Activated CD4-positive, alpha-beta T cell treated with anti-CD3 and anti-CD28 coated beads for 36 hours (primary cell): ENCODE measurements at regions not wholly inside any gene's neighbourhood (a gene's known extent, or its start where the extent isn't known, plus 50 kb on each side); places are given as distances from the start of the nearest gene placed in this dataset.

Source experiments
- ATAC-seq: fragments of 200-7000 bp; cut with Tn5 transposase; one replicate; pipeline ENCODE4 v1.10.0; 2021; ENCODE audit warnings: mild to moderate bottlenecking, moderate library complexity
- CTCF ChIA-PET: fragments of 350-600 bp; sonication (Branson Sonifier 250); formaldehyde crosslinking; loops from one replicate; lab custom pipeline; 2021; ENCODE audit warnings: antibody characterized with exemption; lab: Charles Lee
- POLR2A ChIA-PET: fragments of 350-600 bp; sonication (Branson Sonifier 250); formaldehyde crosslinking; loops from one replicate; lab custom pipeline; 2021; ENCODE audit warnings: antibody characterized with exemption, inconsistent platforms; lab: Charles Lee
- DNase-seq: peaks from one replicate; pipeline ENCODE4 v3.0.0-alpha.2; 2020
- H3K27ac Mint-ChIP-seq: one replicate; pipeline ENCODE4 v1.8.0; 2021; ENCODE audit warnings: mixed read lengths
- H3K27me3 Mint-ChIP-seq: one replicate; pipeline ENCODE4 v1.8.0; 2021; ENCODE audit warnings: mixed read lengths
- H3K36me3 Mint-ChIP-seq: one replicate; pipeline ENCODE4 v1.8.0; 2021; ENCODE audit warnings: low read depth, mixed read lengths
- H3K4me1 Mint-ChIP-seq: one replicate; pipeline ENCODE4 v1.8.0; 2021; ENCODE audit warnings: mixed read lengths
- H3K4me3 Mint-ChIP-seq: one replicate; pipeline ENCODE4 v1.8.0; 2021; ENCODE audit warnings: mild to moderate bottlenecking, moderate library complexity, mixed read lengths
- H3K9me3 Mint-ChIP-seq: one replicate; pipeline ENCODE4 v1.8.0; 2021; ENCODE audit warnings: low read depth, mixed read lengths
- intact Hi-C, 2 experiments: fragments of 100-400 bp; cut with DNase I in 1 of 2; cut with micrococcal nuclease in 1 of 2; formaldehyde crosslinking; loops; one replicate each; pipeline versions ENCODE4 v1.14.2 to v1.15.1; 2022 to 2024; cut with DNase I, micrococcal nuclease

- no peak overlapping the region for H3K27ac Mint-ChIP-seq
- DNase-seq (no peak), ATAC-seq (no peak)
- no peaks in the 10 kb centered on the region for H3K4me1 Mint-ChIP-seq
- ChIA-PET CTCF (no interaction called here), POLR2A (no interaction called here)
- H3K9me3 Mint-ChIP-seq: no peaks in the 10 kb centered on the region
- H3K4me3 Mint-ChIP-seq: no peak overlapping the region
- intact Hi-C loops: no loop called here
- H3K36me3 Mint-ChIP-seq: no peaks in the 10 kb centered on the region
- peaks cover 15% of the 10 kb centered on the region for H3K27me3 Mint-ChIP-seq
These were observed 71.1 kb downstream of the TMEM114 start for GRCh38 chr16:8519179-8519578.

DNA sequence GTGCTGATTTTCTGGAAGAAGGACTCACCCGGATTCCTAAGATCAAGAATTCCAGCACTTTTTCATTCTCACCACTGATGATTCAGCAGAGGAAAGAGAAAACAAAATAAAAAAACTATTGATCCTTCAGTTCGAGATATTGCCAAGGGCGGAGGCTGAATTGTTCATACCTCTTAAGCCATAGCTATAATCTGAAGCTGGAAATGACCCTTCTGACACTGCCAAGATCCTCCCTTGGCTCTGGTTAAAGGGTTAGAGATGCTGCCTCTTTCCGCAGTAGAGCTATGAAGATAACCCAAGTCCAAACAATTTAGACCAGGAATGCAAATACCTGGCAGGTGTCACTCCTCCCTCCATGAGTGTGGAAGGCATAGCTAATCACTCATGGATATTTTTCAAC, 73.0 kb downstream of the TMEM114 start:
- DNase-seq: no peak
- peaks cover 15% of the 10 kb centered on the region for H3K27me3 Mint-ChIP-seq
- no peak overlapping the region for H3K27ac Mint-ChIP-seq
- ChIA-PET POLR2A (no interaction called here), CTCF (interaction anchor here (0.9 kb wide), 1 partner anchor 10 kb away, joined by 3 read pairs; no protein-coding TSS in a partner anchor)
- no peak for ATAC-seq
- no peak overlapping the region for H3K4me3 Mint-ChIP-seq
- H3K4me1 Mint-ChIP-seq: no peaks in the 10 kb centered on the region
- no peaks in the 10 kb centered on the region for H3K36me3 Mint-ChIP-seq
- H3K9me3 Mint-ChIP-seq: no peaks in the 10 kb centered on the region
- intact Hi-C loops: no loop called here

DNA sequence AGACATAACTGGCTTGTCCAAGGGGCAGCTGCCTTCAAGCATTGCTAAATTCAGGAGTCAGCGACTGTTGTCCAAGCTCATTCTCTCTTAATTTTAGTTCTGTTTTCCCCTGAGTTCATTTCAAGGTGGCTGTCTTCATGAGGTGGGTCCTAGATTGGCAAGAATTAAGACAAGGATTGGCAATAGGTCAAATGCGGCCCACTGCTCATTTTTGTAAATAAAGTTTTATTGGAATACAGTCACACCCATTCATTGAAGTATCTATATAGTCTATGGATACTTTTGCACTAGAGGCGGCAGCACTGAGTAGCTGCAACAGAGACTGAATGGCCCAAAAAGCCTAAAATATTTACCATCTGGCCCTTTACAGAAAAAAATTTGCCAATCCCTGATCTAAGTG, 73.8 kb downstream of the TMEM114 start:
- ATAC-seq (no peak), DNase-seq (no peak)
- Mint-ChIP-seq H3K27ac (no peak overlapping the region), H3K36me3 (no peaks in the 10 kb centered on the region), H3K9me3 (no peaks in the 10 kb centered on the region), H3K4me3 (no peak overlapping the region), H3K27me3 (peaks cover 15% of the 10 kb centered on the region), H3K4me1 (no peaks in the 10 kb centered on the region)
- POLR2A ChIA-PET: no interaction called here
- intact Hi-C loops: no loop called here
- CTCF ChIA-PET: interaction anchor here (0.9 kb wide), 1 partner anchor 9 kb away, joined by 3 read pairs; no protein-coding TSS in a partner anchor

- Mint-ChIP-seq H3K27ac (no peak overlapping the region), H3K36me3 (no peaks in the 10 kb centered on the region), H3K9me3 (no peaks in the 10 kb centered on the region), H3K27me3 (peaks cover 11% of the 10 kb centered on the region), H3K4me3 (no peak overlapping the region), H3K4me1 (no peaks in the 10 kb centered on the region)
- ATAC-seq (no peak), DNase-seq (no peak)
- ChIA-PET CTCF (no interaction called here), POLR2A (no interaction called here)
- intact Hi-C loops: no loop called here
These were observed 77.2 kb downstream of the TMEM114 start for GRCh38 chr16:8512941-8513624.

- ATAC-seq: no peak
- no peak for DNase-seq
- no peak overlapping the region for H3K27ac Mint-ChIP-seq
- H3K4me1 Mint-ChIP-seq: no peaks in the 10 kb centered on the region
- ChIA-PET CTCF (no interaction called here), POLR2A (no interaction called here)
- no peaks in the 10 kb centered on the region for H3K36me3 Mint-ChIP-seq
- no peaks in the 10 kb centered on the region for H3K9me3 Mint-ChIP-seq
- H3K4me3 Mint-ChIP-seq: no peak overlapping the region
- intact Hi-C loops: no loop called here
- peaks cover 15% of the 10 kb centered on the region for H3K27me3 Mint-ChIP-seq
These were observed 78.8 kb downstream of the TMEM114 start for GRCh38 chr16:8511464-8511863.

GRCh38 chr16:8510160-8510559, 80.2 kb downstream of the TMEM114 start:
- ATAC-seq (no peak), DNase-seq (no peak)
- ChIA-PET POLR2A (no interaction called here), CTCF (no interaction called here)
- no peaks in the 10 kb centered on the region for H3K4me1 Mint-ChIP-seq
- peaks cover 17% of the 10 kb centered on the region for H3K27me3 Mint-ChIP-seq
- no peaks in the 10 kb centered on the region for H3K36me3 Mint-ChIP-seq
- H3K27ac Mint-ChIP-seq: no peak overlapping the region
- intact Hi-C loops: no loop called here
- no peaks in the 10 kb centered on the region for H3K9me3 Mint-ChIP-seq
- no peak overlapping the region for H3K4me3 Mint-ChIP-seq

DNA sequence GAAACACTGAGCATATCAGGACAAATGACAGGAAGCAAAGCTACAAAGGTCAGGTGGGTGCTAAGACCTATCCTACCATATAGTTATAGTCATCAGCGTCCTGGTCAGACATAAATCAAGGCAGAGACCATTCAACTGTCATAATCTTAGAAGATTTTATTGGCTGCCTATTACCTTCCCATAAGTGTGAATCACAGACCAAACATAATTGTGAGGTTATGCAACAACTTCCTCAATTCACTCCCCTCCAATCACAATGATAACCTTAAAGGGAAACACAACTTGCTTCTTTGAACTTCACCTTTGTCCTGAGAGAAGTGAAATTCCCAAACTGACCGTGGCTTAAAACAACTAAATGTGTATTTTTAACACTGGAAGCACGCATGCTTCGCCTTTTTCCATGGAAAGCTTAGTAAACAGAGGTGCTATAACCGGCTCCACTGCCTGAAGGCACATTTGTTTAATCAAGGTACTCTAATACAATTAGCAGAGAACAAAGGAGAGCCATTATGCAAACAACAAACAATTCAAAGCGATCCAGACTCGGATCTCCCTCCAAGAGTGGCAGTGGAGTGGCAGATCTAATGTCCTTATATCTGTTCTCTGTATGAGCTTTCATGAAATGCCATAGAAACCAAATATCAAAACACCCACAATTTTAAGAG, 84.9 kb downstream of the TMEM114 start:
- Mint-ChIP-seq H3K9me3 (no peaks in the 10 kb centered on the region), H3K27ac (no peak overlapping the region), H3K4me3 (no peak overlapping the region), H3K4me1 (no peaks in the 10 kb centered on the region), H3K36me3 (no peaks in the 10 kb centered on the region), H3K27me3 (peaks cover 21% of the 10 kb centered on the region)
- ChIA-PET CTCF (interaction anchor here (0.7 kb wide), 1 partner anchor 14 kb away, joined by 3 read pairs; no protein-coding TSS in a partner anchor), POLR2A (no interaction called here)
- ATAC-seq (no peak), DNase-seq (no peak)
- intact Hi-C loops: no loop called here

DNA sequence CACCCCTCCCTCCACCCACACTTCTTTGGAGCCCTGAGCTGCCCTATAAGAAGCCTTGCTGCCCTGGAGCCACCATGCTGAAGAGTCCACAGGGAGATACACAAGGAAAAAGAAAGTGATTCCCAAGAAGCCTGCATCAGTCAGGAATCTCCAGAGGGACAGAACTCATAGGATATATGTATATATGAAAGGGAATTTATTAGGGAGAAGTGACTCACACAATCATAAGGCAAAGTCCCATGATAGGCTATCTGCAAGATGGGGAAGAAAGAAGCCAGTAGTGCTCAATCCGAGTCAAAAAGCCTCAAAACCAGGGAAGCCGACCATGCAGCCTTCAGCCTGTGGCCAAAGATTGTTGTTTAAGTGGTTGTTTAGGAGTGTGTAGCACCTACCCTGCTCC, 87.9 kb downstream of the TMEM114 start:
- DNase-seq (no peak), ATAC-seq (no peak)
- ChIA-PET CTCF (no interaction called here), POLR2A (no interaction called here)
- Mint-ChIP-seq H3K27ac (no peak overlapping the region), H3K9me3 (no peaks in the 10 kb centered on the region), H3K36me3 (no peaks in the 10 kb centered on the region), H3K27me3 (peaks cover 23% of the 10 kb centered on the region), H3K4me1 (no peaks in the 10 kb centered on the region), H3K4me3 (no peak overlapping the region)
- intact Hi-C loops: no loop called here

GRCh38 chr16:8500351-8500750, 90.0 kb downstream of the TMEM114 start:
- POLR2A ChIA-PET: no interaction called here
- CTCF ChIA-PET: no interaction called here

GRCh38 chr16:8496364-8496763, 93.9 kb downstream of the TMEM114 start:
- Mint-ChIP-seq H3K4me1 (no peaks in the 10 kb centered on the region), H3K27me3 (peaks cover 6% of the 10 kb centered on the region), H3K9me3 (no peaks in the 10 kb centered on the region), H3K4me3 (no peak overlapping the region), H3K27ac (no peak overlapping the region), H3K36me3 (no peaks in the 10 kb centered on the region)
- ATAC-seq (no peak), DNase-seq (no peak)
- CTCF ChIA-PET: no interaction called here
- intact Hi-C loops: no loop called here
- POLR2A ChIA-PET: no interaction called here

More at GRCh38 chr16:8500351-8500750, 90.0 kb downstream of the TMEM114 start:
- DNase-seq (no peak), ATAC-seq (no peak)
- intact Hi-C loops: no loop called here
- H3K36me3 Mint-ChIP-seq: no peaks in the 10 kb centered on the region
- peaks cover 13% of the 10 kb centered on the region for H3K27me3 Mint-ChIP-seq
- no peaks in the 10 kb centered on the region for H3K9me3 Mint-ChIP-seq
- H3K4me3 Mint-ChIP-seq: no peak overlapping the region
- H3K4me1 Mint-ChIP-seq: no peaks in the 10 kb centered on the region
- H3K27ac Mint-ChIP-seq: no peak overlapping the region

GRCh38 chr16:8493972-8494371, 96.3 kb downstream of the TMEM114 start:
- DNase-seq (no peak), ATAC-seq (no peak)
- Mint-ChIP-seq H3K4me1 (no peaks in the 10 kb centered on the region), H3K27ac (no peak overlapping the region), H3K27me3 (peaks cover 2% of the 10 kb centered on the region), H3K4me3 (no peak overlapping the region), H3K9me3 (no peaks in the 10 kb centered on the region), H3K36me3 (no peaks in the 10 kb centered on the region)
- ChIA-PET POLR2A (no interaction called here), CTCF (no interaction called here)
- intact Hi-C loops: no loop called here

DNA sequence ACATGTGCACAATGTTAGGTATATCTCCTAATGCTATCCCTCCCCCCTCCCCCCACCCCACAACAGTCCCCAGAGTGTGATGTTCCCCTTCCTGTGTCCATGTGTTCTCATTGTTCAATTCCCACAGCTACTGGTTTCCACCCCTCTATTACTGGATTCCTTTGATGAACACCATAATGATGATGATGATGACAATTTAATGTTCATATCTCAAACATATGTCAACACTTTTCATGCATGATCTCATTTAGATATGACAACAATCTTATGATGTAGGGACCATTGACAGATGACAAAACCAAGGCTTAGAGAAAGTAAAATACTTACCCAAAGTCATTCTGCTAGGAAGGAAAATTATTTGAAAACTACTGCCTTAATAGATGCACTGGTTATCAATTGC, 97.6 kb downstream of the TMEM114 start:
- Mint-ChIP-seq H3K27ac (no peak overlapping the region), H3K4me1 (no peaks in the 10 kb centered on the region), H3K36me3 (no peaks in the 10 kb centered on the region), H3K9me3 (no peaks in the 10 kb centered on the region), H3K27me3 (no peaks in the 10 kb centered on the region), H3K4me3 (no peak overlapping the region)
- intact Hi-C loops: no loop called here
- ChIA-PET CTCF (interaction anchor here (0.5 kb wide), 1 partner anchor 299 kb away, joined by 3 read pairs; no protein-coding TSS in a partner anchor), POLR2A (no interaction called here)
- ATAC-seq (no peak), DNase-seq (no peak)
